Stomach (tissue), 8 donors: ENCODE measurements at regions not wholly inside any gene's neighbourhood (a gene's known extent, or its start where the extent isn't known, plus 50 kb on each side); places are given as distances from the start of the nearest gene placed in this dataset.

Source experiments
- DNase-seq, 2 donors: peaks; one replicate each; pipeline versions ENCODE4 v3.0.0 to v3.0.0-alpha.2; 2013 to 2019
- H3K27ac ChIP-seq, 5 donors: fragments of 200-600 bp in 4 of 5; sonication (generic) in 4 of 5; one replicate each; pipeline ENCODE4 v1.5.1; 2013 to 2019; ENCODE audit warnings: mild to moderate bottlenecking in 1 of 5, moderate library complexity in 1 of 5
- H3K27me3 ChIP-seq, 3 donors: fragments of 200-600 bp; sonication (generic); one replicate each; pipeline ENCODE4 v1.5.1; 2017 to 2019; ENCODE audit warnings: mixed run types in 1 of 3
- H3K36me3 ChIP-seq, 4 donors: fragments of 200-600 bp; sonication (generic); 1 replicate in 3 of 4; 2 replicates in 1 of 4; pipeline ENCODE4 v1.5.1; 2016 to 2019
- H3K4me1 ChIP-seq, 4 donors: fragments of 200-600 bp; sonication (generic); one replicate each; pipeline ENCODE4 v1.5.1; 2016 to 2019
- H3K4me3 ChIP-seq, 4 donors: fragments of 200-600 bp; sonication (generic) in 3 of 4; one replicate each; pipeline ENCODE4 v1.5.1; 2016 to 2019; ENCODE audit warnings: mild to moderate bottlenecking in 1 of 4
- H3K9me3 ChIP-seq, 4 donors: fragments of 200-600 bp; sonication (generic); one replicate each; pipeline ENCODE4 v1.5.1; 2016 to 2019
- CTCF ChIP-seq, 7 experiments: fragments of 450-650 bp in 4 of 7; fragments of 200-600 bp in 3 of 7; sonication (generic) in 3 of 7; IDR thresholded peaks; one replicate each; pipeline ENCODE4 v1.5.1; 2016 to 2019; ENCODE audit warnings: antibody characterized with exemption in 7 of 7, control low read depth in 2 of 7, mild to moderate bottlenecking in 1 of 7
- EP300 ChIP-seq: sonication (generic); formaldehyde crosslinking; IDR thresholded peaks from one replicate; pipeline ENCODE4 v1.6.1; 2017; ENCODE audit warnings: antibody characterized with exemption
- POLR2A ChIP-seq, 4 donors: fragments of 450-650 bp; IDR thresholded peaks; one replicate each; pipeline ENCODE4 v1.6.1; 2016; ENCODE audit warnings: antibody characterized with exemption in 4 of 4, control low read depth in 2 of 4, mild to moderate bottlenecking in 1 of 4, moderate library complexity in 1 of 4
- POLR2AphosphoS5 ChIP-seq, 3 donors: sonication (generic); formaldehyde crosslinking; IDR thresholded peaks; one replicate each; pipeline ENCODE4 v1.6.1; 2016; ENCODE audit warnings: antibody characterized with exemption in 3 of 3
- WGBS, 5 donors: extraction: QIAGEN DNeasy Blood & Tissue Kit in 3 of 5; methylation state at CpG; one replicate each; pipeline versions ENCODE4 v1.1.5 to v1.1.7; 2013 to 2018; 5-methylcytosine and 5-hydroxymethylcytosine counted together
- intact Hi-C: fragments of 100-400 bp; cut with DNase I; formaldehyde crosslinking; loops from one replicate; pipeline ENCODE4 v1.15.1; 2023; ENCODE audit warnings: low total_unique reads
- donor health status: healthy with polysubstance abuse.
- donor health status: Bipolar disorder and iron deficiency.
- donor health status: healthy.

GRCh38 chr20:56926501-56926900 is 297.4 kb downstream of the TFAP2C start:
- WGBS, 5 donors: 44 to 58% (median 46%) methylated on average over 2 of the region's 2 CpGs
- no peak for DNase-seq
- H3K9me3 ChIP-seq: peaks cover 0 to 12% (median 0%) of the 10 kb centered on the region in 4 donors
- TF ChIP-seq CTCF (IDR thresholded peaks at IDR 0.05) (no peak), POLR2A (IDR thresholded peaks at IDR 0.05) (no peak), EP300 (no peak), POLR2AphosphoS5 (IDR thresholded peaks at IDR 0.05) (no peak)
- peaks cover 8 to 15% (median 13%) of the 10 kb centered on the region in 4 donors for H3K4me1 ChIP-seq
- H3K27me3 ChIP-seq: peaks cover 16 to 98% (median 45%) of the 10 kb centered on the region in 3 donors
- no peak overlapping the region for H3K4me3 ChIP-seq
- H3K36me3 ChIP-seq: no peaks in the 10 kb centered on the region
- no peak overlapping the region for H3K27ac ChIP-seq
- intact Hi-C loops: no loop called here

- no peak for TF ChIP-seq POLR2AphosphoS5 (IDR thresholded peaks at IDR 0.05)
- no peak for TF ChIP-seq CTCF (IDR thresholded peaks at IDR 0.05)
- TF ChIP-seq EP300: no peak
- no peak for TF ChIP-seq POLR2A (IDR thresholded peaks at IDR 0.05)
- H3K27ac ChIP-seq: no peak overlapping the region
- H3K4me3 ChIP-seq: no peak overlapping the region
- peaks cover 8 to 15% (median 13%) of the 10 kb centered on the region in 4 donors for H3K4me1 ChIP-seq
- peaks cover 0 to 12% (median 0%) of the 10 kb centered on the region in 4 donors for H3K9me3 ChIP-seq
- 33 to 71% (median 54%) methylated on average over 8 of the region's 8 CpGs for WGBS, 5 donors
- intact Hi-C loops: no loop called here
- no peaks in the 10 kb centered on the region for H3K36me3 ChIP-seq
- H3K27me3 ChIP-seq: peaks cover 16 to 98% (median 45%) of the 10 kb centered on the region in 3 donors
- no peak for DNase-seq
These were observed 298.0 kb downstream of the TFAP2C start for GRCh38 chr20:56927127-56927526.

GRCh38 chr20:56928007-56928406 is 298.9 kb downstream of the TFAP2C start:
- TF ChIP-seq CTCF (IDR thresholded peaks at IDR 0.05): no peak
- TF ChIP-seq POLR2AphosphoS5 (IDR thresholded peaks at IDR 0.05): no peak
- no peak for TF ChIP-seq POLR2A (IDR thresholded peaks at IDR 0.05)
- no peak for TF ChIP-seq EP300
- 1 to 29% (median 9%) methylated on average over 4 to 5 of the region's 5 CpGs for WGBS, 5 donors
- H3K36me3 ChIP-seq: no peaks in the 10 kb centered on the region
- H3K4me1 ChIP-seq: peaks cover 8 to 15% (median 13%) of the 10 kb centered on the region in 4 donors
- intact Hi-C loops: no loop called here
- no peak overlapping the region for H3K27ac ChIP-seq
- DNase-seq: no peak
- peaks cover 16 to 89% (median 45%) of the 10 kb centered on the region in 3 donors for H3K27me3 ChIP-seq
- H3K9me3 ChIP-seq: peaks cover 0 to 12% (median 0%) of the 10 kb centered on the region in 4 donors
- H3K4me3 ChIP-seq: no peak overlapping the region

GRCh38 chr20:56929606-56930005 is 300.5 kb downstream of the TFAP2C start:
- peaks cover 0 to 8% (median 0%) of the 10 kb centered on the region in 4 donors for H3K9me3 ChIP-seq
- DNase-seq: no peak
- TF ChIP-seq EP300 (no peak), CTCF (IDR thresholded peaks at IDR 0.05) (no peak), POLR2AphosphoS5 (IDR thresholded peaks at IDR 0.05) (no peak), POLR2A (IDR thresholded peaks at IDR 0.05) (no peak)
- H3K4me1 ChIP-seq: peaks cover 8 to 14% (median 13%) of the 10 kb centered on the region in 4 donors
- H3K27me3 ChIP-seq: peaks cover 16 to 73% (median 38%) of the 10 kb centered on the region in 3 donors
- no peak overlapping the region for H3K4me3 ChIP-seq
- intact Hi-C loops: no loop called here
- 21 to 32% (median 24%) methylated on average over 7 of the region's 7 CpGs for WGBS, 5 donors
- no peak overlapping the region for H3K27ac ChIP-seq
- H3K36me3 ChIP-seq: no peaks in the 10 kb centered on the region
